ENCODE measurements at regions not wholly inside any gene's neighbourhood (a gene's known extent, or its start where the extent isn't known, plus 50 kb on each side); places are given as distances from the start of the nearest gene placed in this dataset.

DNA sequence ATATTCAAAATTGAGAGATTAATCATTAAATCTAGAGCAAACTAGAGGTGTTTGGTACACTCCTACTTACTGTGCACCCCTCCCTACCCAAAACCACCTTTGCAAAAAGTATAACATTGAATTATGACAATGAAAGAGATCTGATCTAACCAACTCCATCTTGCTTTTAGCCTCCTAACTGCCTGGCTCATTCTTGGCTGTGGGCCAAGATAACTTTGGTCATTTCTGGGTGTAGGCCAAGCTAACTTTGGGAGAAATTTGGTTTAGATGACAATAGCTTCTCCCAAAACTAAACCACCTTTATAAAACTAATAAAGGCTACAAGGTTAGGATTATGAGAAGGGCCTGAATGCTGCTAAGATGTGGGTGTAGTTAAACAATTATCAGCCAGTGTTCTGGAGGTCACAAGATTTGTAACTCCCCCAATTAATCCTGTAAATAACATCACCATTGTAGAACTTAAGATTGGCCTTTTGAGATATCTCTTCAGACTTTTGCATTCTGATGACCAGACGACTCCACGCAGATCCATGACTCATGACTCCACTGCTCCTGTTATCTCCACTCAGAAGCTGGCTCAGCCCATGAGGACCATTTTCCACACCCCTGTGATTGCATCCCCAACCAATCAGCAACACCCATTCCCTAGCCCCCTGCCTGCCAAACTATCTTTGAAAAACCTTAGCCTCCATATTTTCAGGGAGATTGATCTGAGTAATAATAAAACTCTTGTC is 160.2 kb downstream of the FBXO15 start:
- DNase-seq (ENCODE audit: low read depth, low spot score): no peak
- CTCF ChIA-PET: no interaction called here
- TF ChIP-seq, protein P1, sequence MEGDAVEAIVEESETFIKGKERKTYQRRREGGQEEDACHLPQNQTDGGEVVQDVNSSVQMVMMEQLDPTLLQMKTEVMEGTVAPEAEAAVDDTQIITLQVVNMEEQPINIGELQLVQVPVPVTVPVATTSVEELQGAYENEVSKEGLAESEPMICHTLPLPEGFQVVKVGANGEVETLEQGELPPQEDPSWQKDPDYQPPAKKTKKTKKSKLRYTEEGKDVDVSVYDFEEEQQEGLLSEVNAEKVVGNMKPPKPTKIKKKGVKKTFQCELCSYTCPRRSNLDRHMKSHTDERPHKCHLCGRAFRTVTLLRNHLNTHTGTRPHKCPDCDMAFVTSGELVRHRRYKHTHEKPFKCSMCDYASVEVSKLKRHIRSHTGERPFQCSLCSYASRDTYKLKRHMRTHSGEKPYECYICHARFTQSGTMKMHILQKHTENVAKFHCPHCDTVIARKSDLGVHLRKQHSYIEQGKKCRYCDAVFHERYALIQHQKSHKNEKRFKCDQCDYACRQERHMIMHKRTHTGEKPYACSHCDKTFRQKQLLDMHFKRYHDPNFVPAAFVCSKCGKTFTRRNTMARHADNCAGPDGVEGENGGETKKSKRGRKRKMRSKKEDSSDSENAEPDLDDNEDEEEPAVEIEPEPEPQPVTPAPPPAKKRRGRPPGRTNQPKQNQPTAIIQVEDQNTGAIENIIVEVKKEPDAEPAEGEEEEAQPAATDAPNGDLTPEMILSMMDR (IDR thresholded peaks at IDR 0.05; ENCODE audit: low read depth, low read length): no peak
- no peaks in the 10 kb centered on the region for H3K27me3 ChIP-seq (ENCODE audit: control insufficient read depth, insufficient read depth, low read length)
- POLR2A ChIA-PET: no interaction called here
- no peak overlapping the region for H3K27ac ChIP-seq (ENCODE audit: low read depth, low read length)
- H3K4me3 ChIP-seq (ENCODE audit: low read depth, low read length): no peak overlapping the region
- peaks cover 13% of the 10 kb centered on the region for H3K9me3 ChIP-seq (ENCODE audit: control insufficient read depth, insufficient read depth, low read length)

DNA sequence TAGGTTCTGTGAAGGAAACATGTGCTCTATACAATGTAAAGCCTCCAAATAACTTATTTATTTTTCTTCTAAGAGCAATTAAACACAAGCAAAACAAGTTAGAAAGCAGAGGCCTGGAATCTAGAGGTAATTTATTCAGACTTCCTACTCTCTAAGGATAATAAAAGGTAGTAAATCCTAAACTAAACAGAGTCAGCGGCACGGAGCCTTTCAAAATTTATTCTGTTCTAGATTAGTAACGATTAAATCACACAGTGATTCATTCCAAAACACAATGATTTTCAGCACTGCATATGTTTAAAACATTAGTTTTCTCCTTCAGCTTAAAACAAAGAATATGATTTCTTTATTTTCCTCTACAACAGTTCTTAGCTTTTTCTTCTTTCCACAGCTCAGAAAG is 160.9 kb downstream of the FBXO15 start:
- H3K27ac ChIP-seq (ENCODE audit: low read depth, low read length): no peak overlapping the region
- ChIA-PET POLR2A (no interaction called here), CTCF (no interaction called here)
- peaks cover 13% of the 10 kb centered on the region for H3K9me3 ChIP-seq (ENCODE audit: control insufficient read depth, insufficient read depth, low read length)
- no peak for DNase-seq (ENCODE audit: low read depth, low spot score)
- no peaks in the 10 kb centered on the region for H3K27me3 ChIP-seq (ENCODE audit: control insufficient read depth, insufficient read depth, low read length)
- TF ChIP-seq, protein P1 (IDR thresholded peaks at IDR 0.05; ENCODE audit: low read depth, low read length): no peak
- no peak overlapping the region for H3K4me3 ChIP-seq (ENCODE audit: low read depth, low read length)

DNA sequence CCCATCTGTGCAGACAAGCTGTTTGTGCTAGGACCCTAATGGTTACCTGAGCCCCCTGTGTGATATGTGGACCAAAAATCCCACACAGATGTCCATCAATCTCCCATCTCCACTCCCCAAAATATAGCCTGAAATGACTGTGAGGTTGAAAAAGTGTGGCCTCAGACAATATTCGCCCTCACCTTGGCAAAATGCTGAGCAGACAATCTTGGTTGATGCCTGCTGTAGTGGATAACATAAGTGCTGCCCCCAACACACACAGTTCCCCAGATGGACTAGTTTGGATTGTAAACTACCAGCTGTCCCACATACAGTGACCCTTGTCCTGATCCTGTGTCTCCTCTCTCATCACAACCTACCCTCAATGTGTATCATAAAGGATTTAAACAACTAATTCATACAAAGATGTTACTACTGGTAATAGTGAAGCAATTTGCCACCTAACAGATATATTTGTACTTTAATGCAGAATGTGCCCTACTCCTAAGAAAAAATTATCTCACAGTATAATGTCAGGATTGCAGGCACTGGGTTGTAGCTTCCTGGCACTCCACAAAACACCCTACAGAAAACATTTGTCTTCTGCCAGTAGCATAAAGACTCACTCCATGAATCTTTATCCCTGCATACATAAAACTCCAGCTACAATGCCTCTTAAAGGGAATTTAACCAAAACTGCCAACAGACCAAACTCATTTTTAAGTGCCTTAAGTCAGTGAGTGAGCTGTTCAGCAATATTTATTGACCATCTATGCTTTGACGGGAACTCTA is 161.6 kb downstream of the FBXO15 start:
- Histone ChIP-seq H3K4me3 (ENCODE audit: low read depth, low read length) (no peak overlapping the region), H3K9me3 (ENCODE audit: control insufficient read depth, insufficient read depth, low read length) (peaks cover 13% of the 10 kb centered on the region), H3K27me3 (ENCODE audit: control insufficient read depth, insufficient read depth, low read length) (no peaks in the 10 kb centered on the region), H3K27ac (ENCODE audit: low read depth, low read length) (no peak overlapping the region)
- POLR2A ChIA-PET: no interaction called here
- TF ChIP-seq, protein P1 (IDR thresholded peaks at IDR 0.05; ENCODE audit: low read depth, low read length): no peak
- no peak for DNase-seq (ENCODE audit: low read depth, low spot score)
- CTCF ChIA-PET: no interaction called here

DNA sequence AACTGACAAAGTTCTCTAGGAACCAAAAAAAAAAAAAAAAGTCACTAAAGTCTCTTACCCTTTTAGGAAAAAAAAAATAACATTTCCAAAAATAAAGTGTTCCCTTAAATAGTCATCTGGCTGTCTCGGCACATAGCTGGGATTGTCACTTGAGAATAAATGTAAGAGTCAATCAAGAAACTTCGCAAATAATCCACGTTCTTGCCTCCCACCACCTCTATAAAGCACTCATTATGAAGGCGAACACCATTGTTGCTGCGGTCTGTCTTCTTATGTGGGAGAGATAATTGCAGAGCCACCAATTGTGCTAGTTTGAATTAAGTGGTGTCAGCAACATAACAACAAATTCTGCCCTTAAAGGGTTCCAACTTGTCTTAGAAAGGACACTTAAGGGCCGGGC is 163.7 kb downstream of the FBXO15 start:
- no peak for DNase-seq (ENCODE audit: low read depth, low spot score)
- Histone ChIP-seq H3K4me3 (ENCODE audit: low read depth, low read length) (no peak overlapping the region), H3K27me3 (ENCODE audit: control insufficient read depth, insufficient read depth, low read length) (no peaks in the 10 kb centered on the region), H3K9me3 (ENCODE audit: control insufficient read depth, insufficient read depth, low read length) (peaks cover 11% of the 10 kb centered on the region), H3K27ac (ENCODE audit: low read depth, low read length) (no peak overlapping the region)
- TF ChIP-seq, protein P1 (IDR thresholded peaks at IDR 0.05; ENCODE audit: low read depth, low read length): no peak
- POLR2A ChIA-PET: interaction anchor here (0.7 kb wide), 1 partner anchor 418 kb away, joined by 5 read pairs; no protein-coding TSS in a partner anchor
- CTCF ChIA-PET: no interaction called here

DNA sequence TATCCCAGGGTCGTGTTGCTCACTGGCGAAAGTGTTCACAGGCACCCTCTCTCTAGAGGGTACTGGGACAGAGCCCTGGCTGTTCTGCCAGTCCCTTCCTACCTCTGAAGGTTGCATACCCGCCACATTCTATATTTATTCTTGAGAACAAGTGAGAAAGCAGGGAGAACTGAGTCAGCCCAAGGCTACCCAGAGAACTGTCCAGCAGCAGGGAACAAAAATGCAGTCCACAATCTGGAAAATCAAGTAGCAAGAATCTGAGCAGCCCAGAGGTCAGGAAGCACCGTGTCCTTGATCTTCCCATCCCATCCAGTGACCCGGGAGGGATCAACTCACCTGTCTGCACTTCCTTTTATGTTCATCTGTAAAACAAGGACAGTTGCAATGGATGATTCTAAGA is 164.1 kb downstream of the FBXO15 start:
- ChIA-PET CTCF (no interaction called here), POLR2A (no interaction called here)
- no peak for DNase-seq (ENCODE audit: low read depth, low spot score)
- H3K4me3 ChIP-seq (ENCODE audit: low read depth, low read length): no peak overlapping the region
- TF ChIP-seq, protein P1 (IDR thresholded peaks at IDR 0.05; ENCODE audit: low read depth, low read length): no peak
- no peaks in the 10 kb centered on the region for H3K27me3 ChIP-seq (ENCODE audit: control insufficient read depth, insufficient read depth, low read length)
- H3K9me3 ChIP-seq (ENCODE audit: control insufficient read depth, insufficient read depth, low read length): peaks cover 8% of the 10 kb centered on the region
- no peak overlapping the region for H3K27ac ChIP-seq (ENCODE audit: low read depth, low read length)
